Panc1 (cell line): ENCODE measurements at regions not wholly inside any gene's neighbourhood (a gene's known extent, or its start where the extent isn't known, plus 50 kb on each side); places are given as distances from the start of the nearest gene placed in this dataset.

Experiments
- POLR2AphosphoS5 ChIP-seq: IDR thresholded peaks from 2 replicates; pipeline ENCODE4 v1.6.1; 2012; ENCODE audit warnings: mild to moderate bottlenecking, low read depth, low read length, moderate library complexity
- SIN3A ChIP-seq: IDR thresholded peaks from 2 replicates; pipeline ENCODE4 v1.6.1; 2012; ENCODE audit warnings: low read depth, mild to moderate bottlenecking, low read length, moderate library complexity, borderline replicate concordance; ENCODE audit not compliant: insufficient read depth
- TCF7L2 ChIP-seq: IDR thresholded peaks from 2 replicates; pipeline ENCODE4 v1.6.1; 2011; ENCODE audit warnings: mild to moderate bottlenecking, low read depth, low read length, inconsistent platforms
- TF ChIP-seq, protein P1 (sequence below): fragments of 450-650 bp; IDR thresholded peaks from 2 replicates; pipeline ENCODE4 v1.5.1; 2017; ENCODE audit warnings: mild to moderate bottlenecking
- TF ChIP-seq, protein P2 (sequence below), 2 experiments: IDR thresholded peaks; 2 replicates each; pipeline ENCODE4 v1.6.1; 2011 to 2012; ENCODE audit warnings: low read depth in 2 of 2, control low read depth in 1 of 2, low read length in 1 of 2, mild to moderate bottlenecking in 1 of 2, moderate library complexity in 1 of 2; ENCODE audit not compliant: insufficient read depth in 1 of 2

DNA sequence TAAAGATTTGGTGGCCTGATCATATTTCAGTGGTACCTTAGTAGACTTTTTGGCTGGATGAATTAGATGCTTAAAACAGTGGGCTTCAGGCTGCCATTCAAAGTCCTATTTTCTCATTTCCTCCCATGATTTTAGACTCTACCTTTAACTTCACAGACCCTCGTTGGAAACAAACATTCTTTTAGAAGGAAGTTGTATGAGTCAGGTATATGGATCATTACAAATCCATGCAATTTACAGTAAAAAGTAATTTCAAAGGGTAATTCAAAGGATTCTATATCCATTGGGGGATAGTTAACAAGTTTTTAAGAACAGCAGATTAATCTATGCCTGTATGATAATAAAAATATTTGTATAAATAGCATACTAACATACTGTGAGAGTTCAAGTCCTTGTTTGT lies 216.9 kb upstream of the RRP15 start:
- TF ChIP-seq, protein P1, sequence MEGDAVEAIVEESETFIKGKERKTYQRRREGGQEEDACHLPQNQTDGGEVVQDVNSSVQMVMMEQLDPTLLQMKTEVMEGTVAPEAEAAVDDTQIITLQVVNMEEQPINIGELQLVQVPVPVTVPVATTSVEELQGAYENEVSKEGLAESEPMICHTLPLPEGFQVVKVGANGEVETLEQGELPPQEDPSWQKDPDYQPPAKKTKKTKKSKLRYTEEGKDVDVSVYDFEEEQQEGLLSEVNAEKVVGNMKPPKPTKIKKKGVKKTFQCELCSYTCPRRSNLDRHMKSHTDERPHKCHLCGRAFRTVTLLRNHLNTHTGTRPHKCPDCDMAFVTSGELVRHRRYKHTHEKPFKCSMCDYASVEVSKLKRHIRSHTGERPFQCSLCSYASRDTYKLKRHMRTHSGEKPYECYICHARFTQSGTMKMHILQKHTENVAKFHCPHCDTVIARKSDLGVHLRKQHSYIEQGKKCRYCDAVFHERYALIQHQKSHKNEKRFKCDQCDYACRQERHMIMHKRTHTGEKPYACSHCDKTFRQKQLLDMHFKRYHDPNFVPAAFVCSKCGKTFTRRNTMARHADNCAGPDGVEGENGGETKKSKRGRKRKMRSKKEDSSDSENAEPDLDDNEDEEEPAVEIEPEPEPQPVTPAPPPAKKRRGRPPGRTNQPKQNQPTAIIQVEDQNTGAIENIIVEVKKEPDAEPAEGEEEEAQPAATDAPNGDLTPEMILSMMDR: no peak
- no peak for TF ChIP-seq POLR2AphosphoS5
- no peak for TF ChIP-seq SIN3A
- TF ChIP-seq, protein P2, sequence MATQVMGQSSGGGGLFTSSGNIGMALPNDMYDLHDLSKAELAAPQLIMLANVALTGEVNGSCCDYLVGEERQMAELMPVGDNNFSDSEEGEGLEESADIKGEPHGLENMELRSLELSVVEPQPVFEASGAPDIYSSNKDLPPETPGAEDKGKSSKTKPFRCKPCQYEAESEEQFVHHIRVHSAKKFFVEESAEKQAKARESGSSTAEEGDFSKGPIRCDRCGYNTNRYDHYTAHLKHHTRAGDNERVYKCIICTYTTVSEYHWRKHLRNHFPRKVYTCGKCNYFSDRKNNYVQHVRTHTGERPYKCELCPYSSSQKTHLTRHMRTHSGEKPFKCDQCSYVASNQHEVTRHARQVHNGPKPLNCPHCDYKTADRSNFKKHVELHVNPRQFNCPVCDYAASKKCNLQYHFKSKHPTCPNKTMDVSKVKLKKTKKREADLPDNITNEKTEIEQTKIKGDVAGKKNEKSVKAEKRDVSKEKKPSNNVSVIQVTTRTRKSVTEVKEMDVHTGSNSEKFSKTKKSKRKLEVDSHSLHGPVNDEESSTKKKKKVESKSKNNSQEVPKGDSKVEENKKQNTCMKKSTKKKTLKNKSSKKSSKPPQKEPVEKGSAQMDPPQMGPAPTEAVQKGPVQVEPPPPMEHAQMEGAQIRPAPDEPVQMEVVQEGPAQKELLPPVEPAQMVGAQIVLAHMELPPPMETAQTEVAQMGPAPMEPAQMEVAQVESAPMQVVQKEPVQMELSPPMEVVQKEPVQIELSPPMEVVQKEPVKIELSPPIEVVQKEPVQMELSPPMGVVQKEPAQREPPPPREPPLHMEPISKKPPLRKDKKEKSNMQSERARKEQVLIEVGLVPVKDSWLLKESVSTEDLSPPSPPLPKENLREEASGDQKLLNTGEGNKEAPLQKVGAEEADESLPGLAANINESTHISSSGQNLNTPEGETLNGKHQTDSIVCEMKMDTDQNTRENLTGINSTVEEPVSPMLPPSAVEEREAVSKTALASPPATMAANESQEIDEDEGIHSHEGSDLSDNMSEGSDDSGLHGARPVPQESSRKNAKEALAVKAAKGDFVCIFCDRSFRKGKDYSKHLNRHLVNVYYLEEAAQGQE (IDR thresholded peaks at IDR 0.05; ENCODE audit: insufficient read depth in 1 of 2, low read depth in 2 of 2, low read length in 1 of 2): no peak
- no peak for TF ChIP-seq TCF7L2
